Body of pancreas (tissue), 4 donors: ENCODE measurements at regions not wholly inside any gene's neighbourhood (a gene's known extent, or its start where the extent isn't known, plus 50 kb on each side); places are given as distances from the start of the nearest gene placed in this dataset.

ENCODE experiments used
- ATAC-seq: fragments of 150-250 bp; one replicate; pipeline ENCODE4 v1.9.1; 2016
- DNase-seq, 4 donors: peaks; one replicate each; pipeline ENCODE4 v3.0.0-alpha.2; 2019
- H3K27ac ChIP-seq, 4 donors: fragments of 200-600 bp; sonication (generic); 1 replicate in 3 of 4; 2 replicates in 1 of 4; pipeline versions ENCODE4 v1.5.1 to v1.6.1; 2016 to 2019; ENCODE audit warnings: mild to moderate bottlenecking in 1 of 4, mixed read lengths in 1 of 4, moderate library complexity in 1 of 4
- H3K27me3 ChIP-seq, 2 donors: fragments of 200-600 bp; sonication (generic); one replicate each; pipeline ENCODE4 v1.6.0; 2016; ENCODE audit warnings: mild to moderate bottlenecking in 1 of 2
- H3K36me3 ChIP-seq, 2 donors: fragments of 200-600 bp; sonication (generic); replicated peaks in 1 of 2; 2 replicates each; pipeline ENCODE4 v1.5.1; 2016; ENCODE audit warnings: low read depth in 2 of 2; ENCODE audit not compliant: insufficient read depth in 1 of 2
- H3K4me1 ChIP-seq: fragments of 200-600 bp; sonication (generic); one replicate; pipeline ENCODE4 v1.6.0; 2016
- H3K4me3 ChIP-seq, 2 donors: fragments of 200-600 bp; sonication (generic); 1 replicate in 1 of 2; 2 replicates in 1 of 2; pipeline ENCODE4 v1.5.1; 2016 to 2019
- H3K9me3 ChIP-seq, 3 donors: fragments of 200-600 bp; sonication (generic); 1 replicate in 2 of 3; 2 replicates in 1 of 3; pipeline ENCODE4 v1.5.1; 2016
- POLR2A ChIP-seq, 3 donors: fragments of 450-650 bp; IDR thresholded peaks; one replicate each; pipeline ENCODE4 v1.6.1; 2016; ENCODE audit warnings: antibody characterized with exemption in 3 of 3, mild to moderate bottlenecking in 2 of 3
- WGBS, 2 donors: methylation state at CpG; one replicate each; pipeline ENCODE4 v1.1.5; 2017; 5-methylcytosine and 5-hydroxymethylcytosine counted together
- intact Hi-C: fragments of 100-400 bp; cut with DNase I; formaldehyde crosslinking; loops from one replicate; pipeline ENCODE4 v1.15.1; 2023
- TF ChIP-seq, protein P1 (sequence below), 7 experiments: fragments of 450-650 bp in 4 of 7; fragments of 200-600 bp in 3 of 7; sonication (generic) in 3 of 7; IDR thresholded peaks; one replicate each; pipeline ENCODE4 v1.5.1; 2016 to 2019; ENCODE audit warnings: antibody characterized with exemption in 7 of 7

DNA sequence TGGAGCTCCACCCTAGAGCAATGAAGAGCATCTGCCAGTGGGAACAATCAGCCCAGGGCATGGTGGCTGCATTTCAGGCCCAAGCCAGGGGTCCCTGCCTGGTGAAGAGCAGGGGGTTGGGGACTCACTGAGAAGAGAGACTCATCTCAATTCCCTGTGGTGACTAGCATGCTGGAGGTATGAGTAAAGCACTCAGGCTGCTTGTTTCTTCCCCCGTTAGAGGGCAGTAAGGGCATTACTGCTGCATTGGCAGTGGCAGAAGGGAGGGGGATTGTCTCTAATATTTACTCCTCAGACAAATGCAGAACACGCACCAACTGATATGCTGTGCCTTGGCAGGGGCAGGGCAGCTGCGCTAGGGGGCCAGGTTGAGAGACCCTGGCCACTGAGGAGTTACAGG, 329.1 kb downstream of the SLITRK5 start:
- DNase-seq = no peak
- no peaks in the 10 kb centered on the region for H3K4me1 ChIP-seq
- no peak for TF ChIP-seq POLR2A (IDR thresholded peaks at IDR 0.05)
- TF ChIP-seq, protein P1, sequence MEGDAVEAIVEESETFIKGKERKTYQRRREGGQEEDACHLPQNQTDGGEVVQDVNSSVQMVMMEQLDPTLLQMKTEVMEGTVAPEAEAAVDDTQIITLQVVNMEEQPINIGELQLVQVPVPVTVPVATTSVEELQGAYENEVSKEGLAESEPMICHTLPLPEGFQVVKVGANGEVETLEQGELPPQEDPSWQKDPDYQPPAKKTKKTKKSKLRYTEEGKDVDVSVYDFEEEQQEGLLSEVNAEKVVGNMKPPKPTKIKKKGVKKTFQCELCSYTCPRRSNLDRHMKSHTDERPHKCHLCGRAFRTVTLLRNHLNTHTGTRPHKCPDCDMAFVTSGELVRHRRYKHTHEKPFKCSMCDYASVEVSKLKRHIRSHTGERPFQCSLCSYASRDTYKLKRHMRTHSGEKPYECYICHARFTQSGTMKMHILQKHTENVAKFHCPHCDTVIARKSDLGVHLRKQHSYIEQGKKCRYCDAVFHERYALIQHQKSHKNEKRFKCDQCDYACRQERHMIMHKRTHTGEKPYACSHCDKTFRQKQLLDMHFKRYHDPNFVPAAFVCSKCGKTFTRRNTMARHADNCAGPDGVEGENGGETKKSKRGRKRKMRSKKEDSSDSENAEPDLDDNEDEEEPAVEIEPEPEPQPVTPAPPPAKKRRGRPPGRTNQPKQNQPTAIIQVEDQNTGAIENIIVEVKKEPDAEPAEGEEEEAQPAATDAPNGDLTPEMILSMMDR (IDR thresholded peaks at IDR 0.05) = no peak
- no peaks in the 10 kb centered on the region for H3K36me3 ChIP-seq
- H3K9me3 ChIP-seq = no peaks in the 10 kb centered on the region
- 64% methylated on average over 3 of the region's 3 CpGs; no CpG with 5 or more reads in 1 of the 2 donors for WGBS, 2 donors
- no peak overlapping the region for H3K4me3 ChIP-seq
- intact Hi-C loops = no loop called here
- H3K27ac ChIP-seq = no peak overlapping the region
- H3K27me3 ChIP-seq = no peaks in the 10 kb centered on the region
- no peak for ATAC-seq

DNA sequence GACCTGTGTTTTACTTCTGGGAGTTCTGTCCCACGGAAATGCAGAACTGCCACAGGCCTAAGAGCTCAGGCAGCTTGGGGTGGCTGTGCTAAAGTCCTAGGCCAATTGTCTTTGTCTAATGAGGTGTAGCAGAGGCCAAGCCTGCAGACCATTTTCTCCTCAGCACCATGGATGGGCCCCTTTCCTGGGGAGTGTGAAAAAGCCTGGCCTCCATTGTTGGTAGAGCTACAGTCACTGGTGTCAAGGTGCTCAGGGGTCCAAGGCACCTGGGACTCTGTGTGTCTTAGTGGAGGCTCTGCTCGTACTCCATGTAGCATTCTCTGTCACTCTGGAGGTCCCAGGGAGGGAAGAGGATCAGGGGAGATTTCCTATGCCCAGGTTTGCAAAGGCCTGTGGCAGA, 329.6 kb downstream of the SLITRK5 start:
- TF ChIP-seq POLR2A (IDR thresholded peaks at IDR 0.05) = no peak
- TF ChIP-seq, protein P1 (IDR thresholded peaks at IDR 0.05) = no peak
- ATAC-seq = no peak
- Histone ChIP-seq H3K27me3 (no peaks in the 10 kb centered on the region), H3K9me3 (no peaks in the 10 kb centered on the region), H3K27ac (no peak overlapping the region), H3K36me3 (no peaks in the 10 kb centered on the region), H3K4me3 (no peak overlapping the region), H3K4me1 (no peaks in the 10 kb centered on the region)
- DNase-seq = no peak
- WGBS, 2 donors = 62 to 84% methylated on average over 2 of the region's 2 CpGs
- intact Hi-C loops = no loop called here

DNA sequence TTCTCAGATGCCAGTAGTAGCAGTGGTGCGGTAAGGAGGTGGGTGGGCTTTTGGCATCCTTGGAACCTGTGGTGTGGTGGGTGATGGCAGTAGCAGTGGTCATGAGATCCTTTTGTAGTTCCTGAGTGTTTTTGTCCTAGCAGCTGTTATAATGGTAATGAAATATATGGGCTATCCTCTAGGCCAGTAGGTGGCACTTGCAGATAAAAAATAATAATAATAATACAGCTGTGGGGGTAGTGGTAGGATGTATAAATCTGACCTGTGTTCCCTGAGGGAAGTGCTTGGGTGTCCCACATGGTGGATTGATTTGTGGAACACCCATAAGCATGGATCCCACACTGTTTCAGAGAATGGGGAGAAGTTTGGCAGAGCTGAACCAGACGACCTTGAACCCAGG, 334.0 kb downstream of the SLITRK5 start:
- no peak overlapping the region for H3K27ac ChIP-seq
- no peaks in the 10 kb centered on the region for H3K4me1 ChIP-seq
- intact Hi-C loops = no loop called here
- DNase-seq (no peak), ATAC-seq (no peak)
- no peaks in the 10 kb centered on the region for H3K27me3 ChIP-seq
- H3K36me3 ChIP-seq = no peaks in the 10 kb centered on the region
- no peaks in the 10 kb centered on the region for H3K9me3 ChIP-seq
- TF ChIP-seq, protein P1 (IDR thresholded peaks at IDR 0.05) = no peak
- no peak for TF ChIP-seq POLR2A (IDR thresholded peaks at IDR 0.05)
- WGBS, 2 donors = 42 to 64% methylated on average over 1 to 2 of the region's 2 CpGs
- H3K4me3 ChIP-seq = no peak overlapping the region

DNA sequence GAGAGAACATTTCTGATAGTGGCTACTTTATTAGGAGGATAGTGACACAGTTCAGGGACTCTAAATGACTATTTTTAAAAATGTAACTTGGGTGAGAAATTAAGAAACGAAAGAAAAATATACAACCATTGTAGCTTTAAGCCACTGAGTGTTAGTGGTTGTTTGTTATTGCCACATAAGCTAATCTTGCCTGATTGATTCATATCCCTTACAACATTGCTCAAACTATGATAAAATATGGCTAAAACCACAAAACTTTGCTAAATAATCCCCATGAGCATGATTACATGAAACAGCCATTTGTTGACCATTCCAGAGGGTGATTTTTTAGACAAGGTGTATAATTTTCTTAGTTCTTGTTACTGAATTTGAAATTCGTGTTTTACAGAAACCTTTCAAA, 343.4 kb downstream of the SLITRK5 start:
- Histone ChIP-seq H3K4me3 (no peak overlapping the region), H3K4me1 (no peaks in the 10 kb centered on the region), H3K27me3 (no peaks in the 10 kb centered on the region), H3K9me3 (no peaks in the 10 kb centered on the region), H3K27ac (no peak overlapping the region), H3K36me3 (no peaks in the 10 kb centered on the region)
- ATAC-seq (no peak), DNase-seq (no peak)
- no peak for TF ChIP-seq POLR2A (IDR thresholded peaks at IDR 0.05)
- TF ChIP-seq, protein P1 (IDR thresholded peaks at IDR 0.05) = no peak
- intact Hi-C loops = no loop called here
- 35 to 37% methylated on average over 2 of the region's 2 CpGs for WGBS, 2 donors

DNA sequence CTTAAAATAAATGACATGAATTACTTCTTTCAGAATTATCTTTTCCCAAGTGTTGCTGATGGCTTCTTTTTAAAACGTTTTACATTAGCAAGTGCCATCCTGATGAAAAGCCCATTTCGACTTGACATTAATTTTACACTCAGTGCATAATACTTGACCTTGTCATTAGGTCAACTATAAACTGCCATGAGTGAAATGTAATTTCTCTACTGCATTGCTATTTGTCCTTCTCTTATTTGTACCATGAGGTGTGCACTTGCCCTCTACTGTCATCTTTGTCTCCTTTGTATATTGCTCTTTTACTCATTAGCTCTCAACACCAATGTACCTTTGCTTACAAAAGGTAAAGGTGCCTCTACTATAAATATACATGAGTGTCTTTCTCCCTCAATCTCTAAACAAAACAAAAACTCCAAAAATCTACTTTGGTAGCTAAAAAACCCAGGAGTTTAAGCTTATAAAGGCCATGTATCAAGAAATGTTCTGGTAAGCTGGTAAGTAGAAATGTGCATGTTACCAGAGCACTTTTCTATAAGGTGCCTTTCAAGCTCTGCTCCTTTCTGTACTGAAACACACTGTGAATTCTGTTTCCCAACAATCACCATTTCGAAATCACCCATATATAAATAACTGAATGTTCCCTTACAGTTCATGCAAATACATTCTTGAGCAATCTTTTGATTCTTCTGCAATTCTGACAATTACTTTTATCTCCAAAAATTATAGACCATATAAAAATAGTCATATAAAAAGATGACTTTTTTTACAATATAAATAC, 351.4 kb downstream of the SLITRK5 start:
- Histone ChIP-seq H3K4me1 (no peaks in the 10 kb centered on the region), H3K9me3 (no peaks in the 10 kb centered on the region), H3K27ac (no peak overlapping the region), H3K36me3 (no peaks in the 10 kb centered on the region), H3K4me3 (no peak overlapping the region), H3K27me3 (no peaks in the 10 kb centered on the region)
- ATAC-seq (no peak), DNase-seq (no peak)
- no peak for TF ChIP-seq POLR2A (IDR thresholded peaks at IDR 0.05)
- TF ChIP-seq, protein P1 (IDR thresholded peaks at IDR 0.05) = no peak
- 33 to 43% methylated on average over 3 of the region's 3 CpGs for WGBS, 2 donors
- intact Hi-C loops = no loop called here
